NCI-H1092 (cell line): ENCODE measurements at regions not wholly inside any gene's neighbourhood (a gene's known extent, or its start where the extent isn't known, plus 50 kb on each side); places are given as distances from the start of the nearest gene placed in this dataset.
"Not testable (repeated sequence)": the region's sequence is repeated elsewhere in the genome, so short reads cannot be mapped to it uniquely, and the experiment has no call there.

Experiments used
- DNase-seq: peaks from one replicate; lab custom pipeline; 2025; lab: John Stamatoyannopoulos, UW

GRCh38 chr6:118367314-118367713 lies 180.8 kb upstream of the PLN start:
- DNase-seq: no peak

- no peak for DNase-seq
Observed at GRCh38 chr6:118370722-118371121, 177.4 kb upstream of the PLN start.

GRCh38 chr6:118371955-118372354 lies 176.1 kb upstream of the PLN start:
- no peak for DNase-seq

GRCh38 chr6:118372413-118372812 lies 175.7 kb upstream of the PLN start:
- peak; percentile 70 for DNase-seq

GRCh38 chr6:118377711-118378414 lies 170.2 kb upstream of the PLN start:
- peak; percentile 96 for DNase-seq

GRCh38 chr6:118380620-118381019 lies 167.5 kb upstream of the PLN start:
- DNase-seq: not testable (repeated sequence)

GRCh38 chr6:118382126-118382525 lies 166.0 kb upstream of the PLN start:
- no peak for DNase-seq

- DNase-seq: no peak
Observed at GRCh38 chr6:118383924-118384323, 164.2 kb upstream of the PLN start.

- DNase-seq: no peak
Observed at GRCh38 chr6:118386975-118387374, 161.1 kb upstream of the PLN start.

GRCh38 chr6:118387921-118388701 lies 160.0 kb upstream of the PLN start:
- no peak for DNase-seq

- DNase-seq: no peak
Observed at GRCh38 chr6:118391086-118391485, 157.0 kb upstream of the PLN start.

- DNase-seq: no peak
Observed at GRCh38 chr6:118394106-118394505, 154.0 kb upstream of the PLN start.

GRCh38 chr6:118396969-118397368 lies 151.1 kb upstream of the PLN start:
- no peak for DNase-seq

- no peak for DNase-seq
Observed at GRCh38 chr6:118397671-118398465, 150.2 kb upstream of the PLN start.

- no peak for DNase-seq
Observed at GRCh38 chr6:118400098-118400497, 148.0 kb upstream of the PLN start.

GRCh38 chr6:118400582-118400981 lies 147.5 kb upstream of the PLN start:
- no peak for DNase-seq

GRCh38 chr6:118401325-118401975 lies 146.6 kb upstream of the PLN start:
- peak; percentile 38 for DNase-seq

- no peak for DNase-seq
Observed at GRCh38 chr6:118403036-118403435, 145.1 kb upstream of the PLN start.

GRCh38 chr6:118408863-118409262 lies 139.2 kb upstream of the PLN start:
- no peak for DNase-seq

- no peak for DNase-seq
Observed at GRCh38 chr6:118410001-118410400, 138.1 kb upstream of the PLN start.
